Epidermal melanocyte (primary cell): ENCODE measurements at regions not wholly inside any gene's neighbourhood (a gene's known extent, or its start where the extent isn't known, plus 50 kb on each side); places are given as distances from the start of the nearest gene placed in this dataset.

ENCODE experiments used
- DNase-seq: peaks from one replicate; pipeline ENCODE4 v3.0.0; 2011; ENCODE audit warnings: low spot score; ENCODE audit not compliant: insufficient read length

- DNase-seq: no peak
Measured at GRCh38 chr1:29667951-29668350, 431.6 kb downstream of the PTPRU start.

GRCh38 chr1:29664711-29665110, 428.4 kb downstream of the PTPRU start:
- no peak for DNase-seq

- DNase-seq: no peak
Measured at GRCh38 chr1:29658688-29659087, 422.4 kb downstream of the PTPRU start.

- DNase-seq: no peak
Measured at GRCh38 chr1:29657816-29658215, 421.5 kb downstream of the PTPRU start.

- DNase-seq: no peak
Measured at GRCh38 chr1:29655945-29656850, 419.9 kb downstream of the PTPRU start.

GRCh38 chr1:29655145-29655544, 418.8 kb downstream of the PTPRU start:
- no peak for DNase-seq

- DNase-seq: no peak
Measured at GRCh38 chr1:29653886-29654450, 417.6 kb downstream of the PTPRU start.

GRCh38 chr1:29653034-29653810, 416.9 kb downstream of the PTPRU start:
- no peak for DNase-seq

- DNase-seq: no peak
Measured at GRCh38 chr1:29651684-29652665, 415.7 kb downstream of the PTPRU start.

GRCh38 chr1:29651246-29651645, 414.9 kb downstream of the PTPRU start:
- no peak for DNase-seq

GRCh38 chr1:29650476-29650875, 414.2 kb downstream of the PTPRU start:
- DNase-seq: no peak

- no peak for DNase-seq
Measured at GRCh38 chr1:29650041-29650400, 413.7 kb downstream of the PTPRU start.

GRCh38 chr1:29649189-29650040, 413.1 kb downstream of the PTPRU start:
- DNase-seq: no peak

GRCh38 chr1:29648798-29649188, 412.5 kb downstream of the PTPRU start:
- no peak for DNase-seq

GRCh38 chr1:29648026-29648425, 411.7 kb downstream of the PTPRU start:
- no peak for DNase-seq

GRCh38 chr1:29647581-29647980, 411.3 kb downstream of the PTPRU start:
- no peak for DNase-seq

GRCh38 chr1:29646161-29646775, 409.9 kb downstream of the PTPRU start:
- DNase-seq: no peak

- no peak for DNase-seq
Measured at GRCh38 chr1:29645586-29645985, 409.3 kb downstream of the PTPRU start.

GRCh38 chr1:29644812-29645211, 408.5 kb downstream of the PTPRU start:
- no peak for DNase-seq
